ENCODE measurements at regions not wholly inside any gene's neighbourhood (a gene's known extent, or its start where the extent isn't known, plus 50 kb on each side); places are given as distances from the start of the nearest gene placed in this dataset.

DNA sequence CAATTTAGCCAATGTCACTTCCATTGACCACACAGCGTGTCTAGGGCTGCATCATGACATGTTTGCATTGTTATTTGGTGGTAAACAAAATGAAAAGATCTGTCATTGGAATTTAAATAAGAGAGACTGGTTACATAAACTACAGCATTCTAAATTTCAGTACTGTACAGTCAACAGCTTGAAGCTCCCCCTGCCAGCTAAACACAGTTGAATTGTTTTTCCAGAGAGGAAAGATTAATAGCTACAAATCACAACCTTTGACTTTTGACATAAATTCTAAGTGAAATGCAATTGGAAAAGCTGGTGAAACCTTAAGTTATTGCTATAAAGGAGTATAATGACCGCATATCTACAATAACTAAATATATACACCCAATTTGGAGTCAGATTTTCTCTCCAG, 1600.0 kb upstream of the ACVR2A start:
- Histone ChIP-seq H3K36me3 (no peaks in the 10 kb centered on the region), H3K4me3 (ENCODE audit: low read depth, low read length) (no peak overlapping the region), H3K9me3 (ENCODE audit: severe bottlenecking) (no peaks in the 10 kb centered on the region), H3K27ac (no peak overlapping the region), H3K27me3 (ENCODE audit: insufficient read depth, low read depth, severe bottlenecking) (no peaks in the 10 kb centered on the region)
- TF ChIP-seq, protein P1, sequence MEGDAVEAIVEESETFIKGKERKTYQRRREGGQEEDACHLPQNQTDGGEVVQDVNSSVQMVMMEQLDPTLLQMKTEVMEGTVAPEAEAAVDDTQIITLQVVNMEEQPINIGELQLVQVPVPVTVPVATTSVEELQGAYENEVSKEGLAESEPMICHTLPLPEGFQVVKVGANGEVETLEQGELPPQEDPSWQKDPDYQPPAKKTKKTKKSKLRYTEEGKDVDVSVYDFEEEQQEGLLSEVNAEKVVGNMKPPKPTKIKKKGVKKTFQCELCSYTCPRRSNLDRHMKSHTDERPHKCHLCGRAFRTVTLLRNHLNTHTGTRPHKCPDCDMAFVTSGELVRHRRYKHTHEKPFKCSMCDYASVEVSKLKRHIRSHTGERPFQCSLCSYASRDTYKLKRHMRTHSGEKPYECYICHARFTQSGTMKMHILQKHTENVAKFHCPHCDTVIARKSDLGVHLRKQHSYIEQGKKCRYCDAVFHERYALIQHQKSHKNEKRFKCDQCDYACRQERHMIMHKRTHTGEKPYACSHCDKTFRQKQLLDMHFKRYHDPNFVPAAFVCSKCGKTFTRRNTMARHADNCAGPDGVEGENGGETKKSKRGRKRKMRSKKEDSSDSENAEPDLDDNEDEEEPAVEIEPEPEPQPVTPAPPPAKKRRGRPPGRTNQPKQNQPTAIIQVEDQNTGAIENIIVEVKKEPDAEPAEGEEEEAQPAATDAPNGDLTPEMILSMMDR (IDR thresholded peaks at IDR 0.05; ENCODE audit: low read depth, low read length) = no peak
- no peak for DNase-seq

DNA sequence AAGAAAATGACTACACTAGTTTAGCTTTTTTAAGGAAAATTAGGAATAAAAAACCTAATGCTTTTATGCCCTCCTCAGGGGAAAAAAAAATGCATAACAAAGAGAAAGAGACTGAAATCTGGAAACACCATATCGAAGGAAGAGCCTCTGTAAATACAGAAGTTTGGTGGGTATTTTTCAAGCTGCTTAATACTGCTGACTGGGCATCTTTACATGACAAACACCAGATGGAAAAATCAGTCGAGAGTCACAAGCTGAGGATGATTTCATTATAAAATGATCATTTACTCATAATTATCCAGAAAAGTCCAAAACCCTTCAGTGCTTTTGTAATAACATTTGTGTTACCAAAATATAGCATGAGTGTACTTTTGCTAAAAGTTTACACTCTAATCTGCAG, 1600.7 kb upstream of the ACVR2A start:
- Histone ChIP-seq H3K9me3 (ENCODE audit: severe bottlenecking) (no peaks in the 10 kb centered on the region), H3K27me3 (ENCODE audit: insufficient read depth, low read depth, severe bottlenecking) (no peaks in the 10 kb centered on the region), H3K27ac (no peak overlapping the region), H3K36me3 (no peaks in the 10 kb centered on the region), H3K4me3 (ENCODE audit: low read depth, low read length) (no peak overlapping the region)
- TF ChIP-seq, protein P1 (IDR thresholded peaks at IDR 0.05; ENCODE audit: low read depth, low read length) = no peak
- DNase-seq = no peak

DNA sequence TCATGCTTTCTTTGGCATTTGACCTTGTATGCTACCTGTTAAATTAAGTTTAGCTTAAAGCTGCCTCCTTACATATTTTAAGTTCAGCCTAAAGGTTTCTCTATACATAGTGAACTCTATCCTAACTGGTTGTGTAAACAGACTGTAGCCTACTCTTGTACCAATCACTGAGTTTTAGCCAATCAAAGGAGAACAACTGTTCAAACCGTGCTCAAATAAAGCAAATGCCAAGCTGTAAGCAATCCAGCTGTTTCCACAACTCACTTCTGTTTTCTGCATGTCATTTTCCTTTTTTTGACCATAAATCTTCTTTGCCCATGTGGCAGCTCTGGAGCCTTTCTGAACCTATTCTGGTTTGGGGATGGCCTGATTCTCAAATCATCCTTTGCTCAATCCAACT, 1603.8 kb upstream of the ACVR2A start:
- TF ChIP-seq, protein P1 (IDR thresholded peaks at IDR 0.05; ENCODE audit: low read depth, low read length) = no peak
- H3K27ac ChIP-seq = no peak overlapping the region
- no peaks in the 10 kb centered on the region for H3K9me3 ChIP-seq (ENCODE audit: severe bottlenecking)
- H3K27me3 ChIP-seq (ENCODE audit: insufficient read depth, low read depth, severe bottlenecking) = no peaks in the 10 kb centered on the region
- H3K4me3 ChIP-seq (ENCODE audit: low read depth, low read length) = no peak overlapping the region
- DNase-seq = no peak
- no peaks in the 10 kb centered on the region for H3K36me3 ChIP-seq

DNA sequence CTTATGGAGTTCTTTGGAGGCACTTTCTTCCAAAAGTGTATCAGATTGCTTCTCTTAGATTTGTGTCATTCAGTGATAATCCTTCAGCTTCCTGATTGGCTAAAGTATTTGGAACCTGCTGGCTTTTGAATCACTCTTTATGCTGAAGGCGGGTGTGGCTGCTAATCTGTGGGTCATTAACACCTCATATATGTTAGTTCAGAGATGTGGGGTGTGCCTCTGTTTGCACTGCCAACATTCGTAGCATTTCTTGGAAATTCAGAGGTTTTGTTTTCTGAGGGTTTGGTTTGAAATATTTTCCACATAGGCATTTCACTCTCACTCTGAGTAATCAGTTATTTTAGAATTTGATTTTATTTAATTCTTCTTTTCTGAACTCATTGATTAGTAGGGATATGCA, 1604.4 kb upstream of the ACVR2A start:
- H3K27me3 ChIP-seq (ENCODE audit: insufficient read depth, low read depth, severe bottlenecking) = no peaks in the 10 kb centered on the region
- no peaks in the 10 kb centered on the region for H3K36me3 ChIP-seq
- H3K4me3 ChIP-seq (ENCODE audit: low read depth, low read length) = no peak overlapping the region
- no peak overlapping the region for H3K27ac ChIP-seq
- no peaks in the 10 kb centered on the region for H3K9me3 ChIP-seq (ENCODE audit: severe bottlenecking)
- DNase-seq = no peak
- TF ChIP-seq, protein P1 (IDR thresholded peaks at IDR 0.05; ENCODE audit: low read depth, low read length) = no peak

DNA sequence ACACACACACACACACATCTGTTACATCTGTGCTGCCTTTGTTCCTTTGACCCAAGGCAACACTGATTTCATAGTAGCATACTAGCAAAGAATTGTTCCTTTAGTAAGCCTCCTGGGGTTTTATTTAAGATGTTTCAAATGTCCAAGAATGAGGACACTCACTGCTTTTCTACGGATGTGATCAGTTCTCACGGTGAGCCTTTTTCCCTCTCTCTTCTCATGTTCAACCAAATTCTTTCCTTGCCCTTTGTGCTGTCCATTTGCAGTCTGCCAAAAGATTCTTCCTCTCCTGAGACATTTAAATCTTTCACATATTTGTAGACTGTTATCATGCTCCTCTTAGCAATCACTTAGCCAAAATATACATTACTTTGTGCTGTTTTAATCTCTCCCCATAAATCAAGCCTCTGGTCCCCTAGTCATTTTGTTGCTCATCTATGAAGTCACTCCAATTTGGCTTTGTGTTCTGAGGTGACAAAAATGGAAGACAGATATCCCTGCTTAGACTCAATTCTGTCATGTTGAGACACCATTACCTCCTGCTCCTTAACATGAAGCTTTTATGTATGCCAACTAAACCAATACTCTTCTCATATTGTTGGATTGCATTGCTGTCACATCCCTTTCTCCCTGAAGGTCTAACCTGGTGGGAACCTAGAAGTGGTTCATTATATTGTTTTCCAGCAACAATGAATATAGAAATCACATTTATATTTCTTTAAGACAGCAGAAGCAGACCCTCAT, 1605.3 kb upstream of the ACVR2A start:
- H3K27ac ChIP-seq = no peak overlapping the region
- no peak for DNase-seq
- no peak overlapping the region for H3K4me3 ChIP-seq (ENCODE audit: low read depth, low read length)
- TF ChIP-seq, protein P1 (IDR thresholded peaks at IDR 0.05; ENCODE audit: low read depth, low read length) = no peak
- no peaks in the 10 kb centered on the region for H3K9me3 ChIP-seq (ENCODE audit: severe bottlenecking)
- no peaks in the 10 kb centered on the region for H3K36me3 ChIP-seq
- H3K27me3 ChIP-seq (ENCODE audit: insufficient read depth, low read depth, severe bottlenecking) = no peaks in the 10 kb centered on the region

All from WERI-Rb-1 (cell line).